ENCODE measurements at regions not wholly inside any gene's neighbourhood (a gene's known extent, or its start where the extent isn't known, plus 50 kb on each side); places are given as distances from the start of the nearest gene placed in this dataset.
"Not testable (repeated sequence)": the region's sequence is repeated elsewhere in the genome, so short reads cannot be mapped to it uniquely, and the experiment has no call there.

- Histone ChIP-seq H3K4me3 (ENCODE audit: low read length) (no peak overlapping the region), H3K36me3 (ENCODE audit: insufficient read depth, low read length) (no peaks in the 10 kb centered on the region), H3K27me3 (ENCODE audit: control insufficient read depth in 1 of 2, insufficient read depth in 2 of 2, low read length in 2 of 2) (no peaks in the 10 kb centered on the region), H3K27ac (ENCODE audit: low read depth in 1 of 2, low read length in 2 of 2) (no peak overlapping the region), H3K4me1 (ENCODE audit: insufficient read depth, low read length) (no peaks in the 10 kb centered on the region), H3K9me3 (ENCODE audit: control insufficient read depth in 1 of 2, insufficient read depth in 1 of 2, low read length in 2 of 2) (peaks cover 0 to 7% of the 10 kb centered on the region in 2 experiments)
- ChIA-PET CTCF (no interaction called here), POLR2A (no interaction called here)
- H3K27me3 Mint-ChIP-seq = no peaks in the 10 kb centered on the region
- no peak overlapping the region for H3K27ac Mint-ChIP-seq
- no peak for ATAC-seq (ENCODE audit: poor library complexity)
- H3K4me1 Mint-ChIP-seq (ENCODE audit: low read depth) = no peaks in the 10 kb centered on the region
- no peak for TF ChIP-seq CTCF (IDR thresholded peaks at IDR 0.05)
- H3K4me3 Mint-ChIP-seq = no peak overlapping the region
- H3K36me3 Mint-ChIP-seq (ENCODE audit: low read depth) = no peaks in the 10 kb centered on the region
- intact Hi-C loops (cut with DNase I, micrococcal nuclease) = no loop called here
- H3K9me3 Mint-ChIP-seq = no peaks in the 10 kb centered on the region
- no peak for DNase-seq
Measured at GRCh38 chr9:26639761-26640160, 252.8 kb downstream of the CAAP1 start.

GRCh38 chr9:26637101-26637500, 255.5 kb downstream of the CAAP1 start:
- CTCF ChIA-PET = no interaction called here

GRCh38 chr9:26613851-26614350, 278.7 kb downstream of the CAAP1 start:
- DNase-seq; H3K27ac ChIP-seq (ENCODE audit: low read depth in 1 of 2, low read length in 2 of 2); H3K9me3 ChIP-seq (ENCODE audit: control insufficient read depth in 1 of 2, insufficient read depth in 1 of 2, low read length in 2 of 2); ATAC-seq (ENCODE audit: poor library complexity); H3K9me3 Mint-ChIP-seq; H3K4me3 ChIP-seq (ENCODE audit: low read length); intact Hi-C loops (cut with DNase I, micrococcal nuclease); H3K36me3 Mint-ChIP-seq (ENCODE audit: low read depth); H3K36me3 ChIP-seq (ENCODE audit: insufficient read depth, low read length); POLR2A ChIA-PET; H3K4me3 Mint-ChIP-seq; H3K4me1 ChIP-seq (ENCODE audit: insufficient read depth, low read length); H3K27me3 ChIP-seq (ENCODE audit: control insufficient read depth in 1 of 2, insufficient read depth in 2 of 2, low read length in 2 of 2); H3K27me3 Mint-ChIP-seq; H3K4me1 Mint-ChIP-seq (ENCODE audit: low read depth); H3K27ac Mint-ChIP-seq; CTCF ChIA-PET: not testable (repeated sequence)

More at GRCh38 chr9:26637101-26637500, 255.5 kb downstream of the CAAP1 start:
- H3K9me3 Mint-ChIP-seq = no peaks in the 10 kb centered on the region
- no peaks in the 10 kb centered on the region for H3K36me3 ChIP-seq (ENCODE audit: insufficient read depth, low read length)
- H3K4me1 Mint-ChIP-seq (ENCODE audit: low read depth) = no peaks in the 10 kb centered on the region
- DNase-seq (no peak), ATAC-seq (ENCODE audit: poor library complexity) (no peak)
- H3K27me3 ChIP-seq (ENCODE audit: control insufficient read depth in 1 of 2, insufficient read depth in 2 of 2, low read length in 2 of 2) = no peaks in the 10 kb centered on the region
- no peaks in the 10 kb centered on the region for H3K36me3 Mint-ChIP-seq (ENCODE audit: low read depth)
- no peak overlapping the region for H3K4me3 ChIP-seq (ENCODE audit: low read length)
- POLR2A ChIA-PET = no interaction called here
- H3K9me3 ChIP-seq (ENCODE audit: control insufficient read depth in 1 of 2, insufficient read depth in 1 of 2, low read length in 2 of 2) = peaks cover 0 to 7% of the 10 kb centered on the region in 2 experiments
- H3K4me3 Mint-ChIP-seq = no peak overlapping the region
- intact Hi-C loops (cut with DNase I, micrococcal nuclease) = no loop called here
- no peaks in the 10 kb centered on the region for H3K27me3 Mint-ChIP-seq
- TF ChIP-seq CTCF (IDR thresholded peaks at IDR 0.05) = no peak
- no peak overlapping the region for H3K27ac Mint-ChIP-seq
- no peak overlapping the region for H3K27ac ChIP-seq (ENCODE audit: low read depth in 1 of 2, low read length in 2 of 2)
- H3K4me1 ChIP-seq (ENCODE audit: insufficient read depth, low read length) = no peaks in the 10 kb centered on the region

GRCh38 chr9:26612211-26612610, 280.4 kb downstream of the CAAP1 start:
- no peak for TF ChIP-seq CTCF (IDR thresholded peaks at IDR 0.05)
- peaks cover 0 to 3% of the 10 kb centered on the region in 2 experiments for H3K9me3 ChIP-seq (ENCODE audit: control insufficient read depth in 1 of 2, insufficient read depth in 1 of 2, low read length in 2 of 2)
- no peak overlapping the region for H3K4me3 Mint-ChIP-seq
- H3K9me3 Mint-ChIP-seq = no peaks in the 10 kb centered on the region
- no peaks in the 10 kb centered on the region for H3K4me1 Mint-ChIP-seq (ENCODE audit: low read depth)
- H3K36me3 Mint-ChIP-seq (ENCODE audit: low read depth) = no peaks in the 10 kb centered on the region
- H3K36me3 ChIP-seq (ENCODE audit: insufficient read depth, low read length) = no peaks in the 10 kb centered on the region
- H3K27me3 Mint-ChIP-seq = no peaks in the 10 kb centered on the region
- no peaks in the 10 kb centered on the region for H3K27me3 ChIP-seq (ENCODE audit: control insufficient read depth in 1 of 2, insufficient read depth in 2 of 2, low read length in 2 of 2)
- ChIA-PET POLR2A (no interaction called here), CTCF (no interaction called here)
- H3K4me3 ChIP-seq (ENCODE audit: low read length) = no peak overlapping the region
- DNase-seq = no peak
- H3K27ac ChIP-seq (ENCODE audit: low read depth in 1 of 2, low read length in 2 of 2) = no peak overlapping the region
- H3K4me1 ChIP-seq (ENCODE audit: insufficient read depth, low read length) = no peaks in the 10 kb centered on the region
- H3K27ac Mint-ChIP-seq = no peak overlapping the region
- no peak for ATAC-seq (ENCODE audit: poor library complexity)
- intact Hi-C loops (cut with DNase I, micrococcal nuclease) = no loop called here

All from CD4-positive, alpha-beta T cell (primary cell).